ENCODE measurements at regions not wholly inside any gene's neighbourhood (a gene's known extent, or its start where the extent isn't known, plus 50 kb on each side); places are given as distances from the start of the nearest gene placed in this dataset.

GRCh38 chr6:12560315-12560714, 156.3 kb upstream of the PHACTR1 start:
- TF ChIP-seq CREB1 (CRISPR knock-in tag; IDR thresholded peaks at IDR 0.05) (no peak), CTCF (IDR thresholded peaks at IDR 0.05) (no peak), ZNF423 (CRISPR knock-in tag; IDR thresholded peaks at IDR 0.05) (no peak), FOXP4 (CRISPR knock-in tag; IDR thresholded peaks at IDR 0.05) (no peak), ATF3 (CRISPR knock-in tag; conservative IDR thresholded peaks at IDR 0.05) (no peak), NR2C2 (CRISPR knock-in tag; IDR thresholded peaks at IDR 0.05) (no peak), ATF2 (CRISPR knock-in tag; IDR thresholded peaks at IDR 0.05; ENCODE audit: borderline replicate concordance, low read depth) (no peak), ATF1 (CRISPR knock-in tag; IDR thresholded peaks at IDR 0.05) (no peak), PREB (CRISPR knock-in tag; IDR thresholded peaks at IDR 0.05; ENCODE audit: borderline replicate concordance) (no peak), ZNF532 (CRISPR knock-in tag; IDR thresholded peaks at IDR 0.05; ENCODE audit: borderline replicate concordance) (no peak), ZNF121 (CRISPR knock-in tag; IDR thresholded peaks at IDR 0.05) (no peak), AFF4 (CRISPR knock-in tag; IDR thresholded peaks at IDR 0.05; ENCODE audit: borderline replicate concordance) (no peak)
